Stimulated activated CD4-positive, alpha-beta T cell treated with anti-CD3 and anti-CD28 coated beads, Interleukin-15, amount 100 ng/mL, for 1 hour (primary cell): ENCODE measurements at regions not wholly inside any gene's neighbourhood (a gene's known extent, or its start where the extent isn't known, plus 50 kb on each side); places are given as distances from the start of the nearest gene placed in this dataset.

Experiments
- DNase-seq, 2 donors: peaks; one replicate each; pipeline ENCODE4 v3.0.0-alpha.2; 2020; ENCODE audit warnings: low read depth in 1 of 2, low spot score in 1 of 2

GRCh38 chr14:22418631-22419030, 170.4 kb downstream of the DAD1 start:
- DNase-seq: no peak

- DNase-seq: no peak
Measured at GRCh38 chr14:22417914-22418313, 171.1 kb downstream of the DAD1 start.

GRCh38 chr14:22416193-22416592, 172.8 kb downstream of the DAD1 start:
- DNase-seq: no peak

GRCh38 chr14:22415605-22415959, 173.4 kb downstream of the DAD1 start:
- no peak for DNase-seq

GRCh38 chr14:22414876-22415604, 174.0 kb downstream of the DAD1 start:
- no peak for DNase-seq

- no peak for DNase-seq
Measured at GRCh38 chr14:22412926-22413411, 176.1 kb downstream of the DAD1 start.

GRCh38 chr14:22411398-22412055, 177.5 kb downstream of the DAD1 start:
- no peak for DNase-seq

GRCh38 chr14:22410497-22410896, 178.5 kb downstream of the DAD1 start:
- DNase-seq: no peak

- DNase-seq: no peak
Measured at GRCh38 chr14:22409006-22409405, 180.0 kb downstream of the DAD1 start.

GRCh38 chr14:22408547-22408946, 180.5 kb downstream of the DAD1 start:
- DNase-seq: no peak

- DNase-seq: no peak
Measured at GRCh38 chr14:22407033-22407432, 182.0 kb downstream of the DAD1 start.

- DNase-seq: no peak
Measured at GRCh38 chr14:22405201-22405600, 183.8 kb downstream of the DAD1 start.

- no peak for DNase-seq
Measured at GRCh38 chr14:22403296-22403695, 185.7 kb downstream of the DAD1 start.

GRCh38 chr14:22400655-22401259, 188.3 kb downstream of the DAD1 start:
- DNase-seq: no peak

GRCh38 chr14:22399776-22400175, 189.2 kb downstream of the DAD1 start:
- no peak for DNase-seq

- DNase-seq: no peak
Measured at GRCh38 chr14:22397221-22397737, 191.7 kb downstream of the DAD1 start.

- DNase-seq: no peak
Measured at GRCh38 chr14:22395803-22396202, 193.2 kb downstream of the DAD1 start.

- DNase-seq: no peak
Measured at GRCh38 chr14:22394616-22395015, 194.4 kb downstream of the DAD1 start.

GRCh38 chr14:22393796-22394195, 195.2 kb downstream of the DAD1 start:
- no peak for DNase-seq

GRCh38 chr14:22391908-22392565, 197.0 kb downstream of the DAD1 start:
- DNase-seq: no peak

GRCh38 chr14:22390824-22391461, 198.1 kb downstream of the DAD1 start:
- no peak for DNase-seq
